M059J (cell line): ENCODE measurements at regions not wholly inside any gene's neighbourhood (a gene's known extent, or its start where the extent isn't known, plus 50 kb on each side); places are given as distances from the start of the nearest gene placed in this dataset.
A peak's percentile ranks its signal among the peaks of the same experiment; 100 is the strongest.

ENCODE experiments used
- DNase-seq: peaks from one replicate; pipeline ENCODE4 v3.0.0-alpha.2; 2012; ENCODE audit warnings: low read depth

GRCh38 chr10:113967126-113967525 is 76.5 kb upstream of the ADRB1 start:
- no peak for DNase-seq

GRCh38 chr10:113970641-113971040 is 73.0 kb upstream of the ADRB1 start:
- DNase-seq, result no peak

GRCh38 chr10:113971349-113971973 is 72.2 kb upstream of the ADRB1 start:
- no peak for DNase-seq

GRCh38 chr10:113977174-113977573 is 66.5 kb upstream of the ADRB1 start:
- no peak for DNase-seq

GRCh38 chr10:113978802-113979201 is 64.9 kb upstream of the ADRB1 start:
- DNase-seq, result no peak

- no peak for DNase-seq
Measured at GRCh38 chr10:113979409-113979808, 64.3 kb upstream of the ADRB1 start.

GRCh38 chr10:113980408-113981087 is 63.1 kb upstream of the ADRB1 start:
- DNase-seq, result peak; percentile 9

GRCh38 chr10:113982296-113982695 is 61.4 kb upstream of the ADRB1 start:
- DNase-seq, result no peak

GRCh38 chr10:113982769-113983168 is 60.9 kb upstream of the ADRB1 start:
- no peak for DNase-seq

- DNase-seq, result no peak
Measured at GRCh38 chr10:113983552-113983951, 60.1 kb upstream of the ADRB1 start.

GRCh38 chr10:113985297-113985844 is 58.3 kb upstream of the ADRB1 start:
- DNase-seq, result no peak

GRCh38 chr10:113986316-113986715 is 57.4 kb upstream of the ADRB1 start:
- no peak for DNase-seq

GRCh38 chr10:113987156-113987555 is 56.5 kb upstream of the ADRB1 start:
- DNase-seq, result no peak

- no peak for DNase-seq
Measured at GRCh38 chr10:113987805-113988204, 55.9 kb upstream of the ADRB1 start.

- DNase-seq, result no peak
Measured at GRCh38 chr10:113988535-113988934, 55.1 kb upstream of the ADRB1 start.

GRCh38 chr10:113991091-113991860 is 52.4 kb upstream of the ADRB1 start:
- peak; percentile 75 for DNase-seq

- DNase-seq, result peak; percentile 52
Measured at GRCh38 chr10:113992471-113993011, 51.1 kb upstream of the ADRB1 start.

GRCh38 chr10:113993489-113993991 is 50.1 kb upstream of the ADRB1 start:
- DNase-seq, result no peak
